ENCODE measurements at regions not wholly inside any gene's neighbourhood (a gene's known extent, or its start where the extent isn't known, plus 50 kb on each side); places are given as distances from the start of the nearest gene placed in this dataset.

DNA sequence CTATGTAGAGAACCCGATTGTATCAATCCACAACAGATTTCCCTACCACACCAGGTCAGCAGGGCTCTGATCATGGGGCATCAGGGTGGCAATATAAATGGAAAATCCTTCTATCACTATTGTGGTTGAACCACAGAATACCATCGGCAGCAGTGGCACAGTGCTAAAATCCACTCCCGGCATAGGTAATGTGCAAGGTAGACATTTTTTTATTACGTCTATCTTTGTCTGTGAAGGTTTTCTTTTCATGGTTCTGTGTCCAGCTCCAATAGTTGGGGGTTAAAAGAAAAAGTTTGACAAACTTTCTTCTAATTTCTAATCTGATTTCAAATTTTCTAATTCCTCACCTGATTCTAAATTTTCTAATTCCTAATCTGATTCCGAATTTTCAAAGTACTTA lies 302.7 kb upstream of the PREP start:
- TF ChIP-seq POLR2A (IDR thresholded peaks at IDR 0.05; ENCODE audit: low read depth, low read length) (no peak), TAF1 (IDR thresholded peaks at IDR 0.05; ENCODE audit: low read depth, low read length) (no peak), POLR2AphosphoS5 (IDR thresholded peaks at IDR 0.05; ENCODE audit: low read depth, low read length) (no peak), SPI1 (IDR thresholded peaks at IDR 0.05; ENCODE audit: low read depth, low read length) (no peak)

All from GM12891 (cell line).